ENCODE measurements at regions not wholly inside any gene's neighbourhood (a gene's known extent, or its start where the extent isn't known, plus 50 kb on each side); places are given as distances from the start of the nearest gene placed in this dataset.

- DNase-seq (ENCODE audit: low read depth): no peak
- Histone ChIP-seq H3K27me3 (ENCODE audit: insufficient read depth, low read length) (no peaks in the 10 kb centered on the region), H3K27ac (ENCODE audit: low read depth, low read length) (no peak overlapping the region), H3K4me2 (ENCODE audit: low read length) (no peak overlapping the region), H3K4me1 (ENCODE audit: insufficient read depth, low read length) (no peaks in the 10 kb centered on the region), H3K79me2 (ENCODE audit: insufficient read depth, low read length) (no peaks in the 10 kb centered on the region), H3K9ac (ENCODE audit: low read length) (no peak overlapping the region), H3K4me3 (ENCODE audit: insufficient read depth, low read depth, low read length) (no peak overlapping the region), H3K9me3 (ENCODE audit: insufficient read depth, low read depth, low read length) (peaks cover 11% of the 10 kb centered on the region), H3K36me3 (ENCODE audit: insufficient read depth, low read length) (no peaks in the 10 kb centered on the region), H2AFZ (ENCODE audit: low read depth, low read length) (no peak overlapping the region), H4K20me1 (ENCODE audit: insufficient read depth, low read length) (no peaks in the 10 kb centered on the region)
- H3K36me3 Mint-ChIP-seq (ENCODE audit: low read depth, unreplicated experiment): no peaks in the 10 kb centered on the region
- H3K9me3 Mint-ChIP-seq (ENCODE audit: unreplicated experiment): peaks cover 16% of the 10 kb centered on the region
- no peaks in the 10 kb centered on the region for H3K27me3 Mint-ChIP-seq (ENCODE audit: low read depth, unreplicated experiment)
- FAIRE-seq: no peak
- TF ChIP-seq EZH2 (IDR thresholded peaks at IDR 0.05; ENCODE audit: insufficient read depth, low read length) (no peak), CTCF (IDR thresholded peaks at IDR 0.05; ENCODE audit: insufficient read depth, low read depth, low read length) (no peak)
- H3K4me3 Mint-ChIP-seq (ENCODE audit: unreplicated experiment): no peak overlapping the region
- H3K27ac Mint-ChIP-seq (ENCODE audit: unreplicated experiment): no peak overlapping the region
- no peaks in the 10 kb centered on the region for H3K4me1 Mint-ChIP-seq (ENCODE audit: low read depth, unreplicated experiment)
Observed at GRCh38 chr1:2867861-2868260, 66.4 kb upstream of the TTC34 start.

- TF ChIP-seq EZH2 (IDR thresholded peaks at IDR 0.05; ENCODE audit: insufficient read depth, low read length): no peak
- Mint-ChIP-seq H3K4me1 (ENCODE audit: low read depth, unreplicated experiment) (no peaks in the 10 kb centered on the region), H3K4me3 (ENCODE audit: unreplicated experiment) (no peak overlapping the region), H3K27me3 (ENCODE audit: low read depth, unreplicated experiment) (peaks cover 1% of the 10 kb centered on the region), H3K27ac (ENCODE audit: unreplicated experiment) (no peak overlapping the region), H3K9me3 (ENCODE audit: unreplicated experiment) (peaks cover 19% of the 10 kb centered on the region), H3K36me3 (ENCODE audit: low read depth, unreplicated experiment) (no peaks in the 10 kb centered on the region)
- DNase-seq (ENCODE audit: low read depth) (no peak), FAIRE-seq (no peak)
- H3K27ac ChIP-seq (ENCODE audit: low read depth, low read length): no peak overlapping the region
- H2AFZ ChIP-seq (ENCODE audit: low read depth, low read length): no peak overlapping the region
- no peaks in the 10 kb centered on the region for H3K4me1 ChIP-seq (ENCODE audit: insufficient read depth, low read length)
- no peaks in the 10 kb centered on the region for H3K36me3 ChIP-seq (ENCODE audit: insufficient read depth, low read length)
- H3K4me2 ChIP-seq (ENCODE audit: low read length): no peak overlapping the region
- H3K9me3 ChIP-seq (ENCODE audit: insufficient read depth, low read depth, low read length): peaks cover 11% of the 10 kb centered on the region
- H3K9ac ChIP-seq (ENCODE audit: low read length): no peak overlapping the region
- H4K20me1 ChIP-seq (ENCODE audit: insufficient read depth, low read length): no peaks in the 10 kb centered on the region
- H3K27me3 ChIP-seq (ENCODE audit: insufficient read depth, low read length): no peaks in the 10 kb centered on the region
- no peak overlapping the region for H3K4me3 ChIP-seq (ENCODE audit: insufficient read depth, low read depth, low read length)
- H3K79me2 ChIP-seq (ENCODE audit: insufficient read depth, low read length): no peaks in the 10 kb centered on the region
Observed at GRCh38 chr1:2868571-2869195, 67.2 kb upstream of the TTC34 start.

GRCh38 chr1:2871246-2871815 lies 69.8 kb upstream of the TTC34 start:
- Histone ChIP-seq H2AFZ (ENCODE audit: low read depth, low read length) (no peak overlapping the region), H3K36me3 (ENCODE audit: insufficient read depth, low read length) (no peaks in the 10 kb centered on the region), H3K9me3 (ENCODE audit: insufficient read depth, low read depth, low read length) (peaks cover 11% of the 10 kb centered on the region), H3K4me3 (ENCODE audit: insufficient read depth, low read depth, low read length) (no peak overlapping the region), H3K27me3 (ENCODE audit: insufficient read depth, low read length) (no peaks in the 10 kb centered on the region), H4K20me1 (ENCODE audit: insufficient read depth, low read length) (no peaks in the 10 kb centered on the region), H3K79me2 (ENCODE audit: insufficient read depth, low read length) (no peaks in the 10 kb centered on the region), H3K9ac (ENCODE audit: low read length) (no peak overlapping the region), H3K4me2 (ENCODE audit: low read length) (no peak overlapping the region), H3K4me1 (ENCODE audit: insufficient read depth, low read length) (no peaks in the 10 kb centered on the region), H3K27ac (ENCODE audit: low read depth, low read length) (no peak overlapping the region)
- peaks cover 21% of the 10 kb centered on the region for H3K9me3 Mint-ChIP-seq (ENCODE audit: unreplicated experiment)
- H3K4me1 Mint-ChIP-seq (ENCODE audit: low read depth, unreplicated experiment): no peaks in the 10 kb centered on the region
- H3K36me3 Mint-ChIP-seq (ENCODE audit: low read depth, unreplicated experiment): no peaks in the 10 kb centered on the region
- H3K27me3 Mint-ChIP-seq (ENCODE audit: low read depth, unreplicated experiment): peaks cover 3% of the 10 kb centered on the region
- DNase-seq (ENCODE audit: low read depth): no peak
- no peak for FAIRE-seq
- no peak overlapping the region for H3K4me3 Mint-ChIP-seq (ENCODE audit: unreplicated experiment)
- no peak overlapping the region for H3K27ac Mint-ChIP-seq (ENCODE audit: unreplicated experiment)
- TF ChIP-seq EZH2 (IDR thresholded peaks at IDR 0.05; ENCODE audit: insufficient read depth, low read length): no peak
- TF ChIP-seq CTCF (IDR thresholded peaks at IDR 0.05; ENCODE audit: insufficient read depth, low read depth, low read length): no peak
